ENCODE measurements at regions not wholly inside any gene's neighbourhood (a gene's known extent, or its start where the extent isn't known, plus 50 kb on each side); places are given as distances from the start of the nearest gene placed in this dataset.

DNA sequence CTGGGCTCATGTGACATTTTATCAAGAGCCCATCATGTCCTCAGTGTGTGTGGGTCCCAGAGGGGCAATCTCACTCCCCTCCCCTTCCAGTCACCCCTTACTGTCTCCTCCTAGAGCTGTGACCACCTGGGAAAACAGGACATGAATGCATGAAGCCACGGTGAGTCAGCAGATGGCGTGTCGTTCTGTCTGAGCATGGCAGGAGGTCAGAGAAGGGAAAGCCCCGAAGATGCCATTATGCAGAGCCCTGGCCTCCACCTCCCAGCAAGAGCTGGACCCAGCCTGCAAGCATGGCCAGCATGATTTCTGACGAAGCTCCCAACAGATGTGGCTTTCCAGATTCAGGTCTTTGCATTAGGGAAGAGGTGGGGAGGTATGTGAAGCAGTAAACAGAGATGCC lies 118.5 kb downstream of the TLE3 start (continued):
- no peak for TF ChIP-seq MLX (CRISPR knock-in tag; IDR thresholded peaks at IDR 0.05)
- TF ChIP-seq ZNF416 (CRISPR knock-in tag; IDR thresholded peaks at IDR 0.05): no peak
- TF ChIP-seq HMGA2 (CRISPR knock-in tag; IDR thresholded peaks at IDR 0.05): no peak
- TF ChIP-seq PRRX2 (CRISPR knock-in tag; IDR thresholded peaks at IDR 0.05): no peak

GRCh38 chr15:69979783-69980182 lies 117.9 kb downstream of the TLE3 start:
- Mint-ChIP-seq H3K4me1 (peaks cover 23% of the 10 kb centered on the region), H3K27ac (no peak overlapping the region), H3K36me3 (no peaks in the 10 kb centered on the region), H3K4me3 (no peak overlapping the region), H3K27me3 (ENCODE audit: low read depth) (no peaks in the 10 kb centered on the region), H3K9me3 (no peaks in the 10 kb centered on the region)
- ChIA-PET CTCF (interaction anchor here (0.9 to 1.5 kb wide), 2 partner anchors 11 to 35 kb away, joined by 3 to 5 read pairs; no protein-coding TSS in a partner anchor), POLR2A (no interaction called here)
- TF ChIP-seq ZNF232 (CRISPR knock-in tag; IDR thresholded peaks at IDR 0.05): no peak
- TF ChIP-seq, protein P1, sequence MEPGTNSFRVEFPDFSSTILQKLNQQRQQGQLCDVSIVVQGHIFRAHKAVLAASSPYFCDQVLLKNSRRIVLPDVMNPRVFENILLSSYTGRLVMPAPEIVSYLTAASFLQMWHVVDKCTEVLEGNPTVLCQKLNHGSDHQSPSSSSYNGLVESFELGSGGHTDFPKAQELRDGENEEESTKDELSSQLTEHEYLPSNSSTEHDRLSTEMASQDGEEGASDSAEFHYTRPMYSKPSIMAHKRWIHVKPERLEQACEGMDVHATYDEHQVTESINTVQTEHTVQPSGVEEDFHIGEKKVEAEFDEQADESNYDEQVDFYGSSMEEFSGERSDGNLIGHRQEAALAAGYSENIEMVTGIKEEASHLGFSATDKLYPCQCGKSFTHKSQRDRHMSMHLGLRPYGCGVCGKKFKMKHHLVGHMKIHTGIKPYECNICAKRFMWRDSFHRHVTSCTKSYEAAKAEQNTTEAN (CRISPR knock-in tag; IDR thresholded peaks at IDR 0.05): no peak
- no peak for TF ChIP-seq MLX (CRISPR knock-in tag; IDR thresholded peaks at IDR 0.05)
- TF ChIP-seq, protein P2, sequence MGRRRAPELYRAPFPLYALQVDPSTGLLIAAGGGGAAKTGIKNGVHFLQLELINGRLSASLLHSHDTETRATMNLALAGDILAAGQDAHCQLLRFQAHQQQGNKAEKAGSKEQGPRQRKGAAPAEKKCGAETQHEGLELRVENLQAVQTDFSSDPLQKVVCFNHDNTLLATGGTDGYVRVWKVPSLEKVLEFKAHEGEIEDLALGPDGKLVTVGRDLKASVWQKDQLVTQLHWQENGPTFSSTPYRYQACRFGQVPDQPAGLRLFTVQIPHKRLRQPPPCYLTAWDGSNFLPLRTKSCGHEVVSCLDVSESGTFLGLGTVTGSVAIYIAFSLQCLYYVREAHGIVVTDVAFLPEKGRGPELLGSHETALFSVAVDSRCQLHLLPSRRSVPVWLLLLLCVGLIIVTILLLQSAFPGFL (CRISPR knock-in tag; IDR thresholded peaks at IDR 0.05; ENCODE audit: borderline replicate concordance): no peak
- TF ChIP-seq ELF4 (CRISPR knock-in tag; IDR thresholded peaks at IDR 0.05; ENCODE audit: low read depth): no peak
- TF ChIP-seq NFE2L1 (CRISPR knock-in tag; IDR thresholded peaks at IDR 0.05): no peak
- TF ChIP-seq CTCF (IDR thresholded peaks at IDR 0.05): no peak
- TF ChIP-seq JUN (CRISPR knock-in tag; IDR thresholded peaks at IDR 0.05): no peak
- ATAC-seq: no peak
- no peak for DNase-seq (ENCODE audit: low spot score)

DNA sequence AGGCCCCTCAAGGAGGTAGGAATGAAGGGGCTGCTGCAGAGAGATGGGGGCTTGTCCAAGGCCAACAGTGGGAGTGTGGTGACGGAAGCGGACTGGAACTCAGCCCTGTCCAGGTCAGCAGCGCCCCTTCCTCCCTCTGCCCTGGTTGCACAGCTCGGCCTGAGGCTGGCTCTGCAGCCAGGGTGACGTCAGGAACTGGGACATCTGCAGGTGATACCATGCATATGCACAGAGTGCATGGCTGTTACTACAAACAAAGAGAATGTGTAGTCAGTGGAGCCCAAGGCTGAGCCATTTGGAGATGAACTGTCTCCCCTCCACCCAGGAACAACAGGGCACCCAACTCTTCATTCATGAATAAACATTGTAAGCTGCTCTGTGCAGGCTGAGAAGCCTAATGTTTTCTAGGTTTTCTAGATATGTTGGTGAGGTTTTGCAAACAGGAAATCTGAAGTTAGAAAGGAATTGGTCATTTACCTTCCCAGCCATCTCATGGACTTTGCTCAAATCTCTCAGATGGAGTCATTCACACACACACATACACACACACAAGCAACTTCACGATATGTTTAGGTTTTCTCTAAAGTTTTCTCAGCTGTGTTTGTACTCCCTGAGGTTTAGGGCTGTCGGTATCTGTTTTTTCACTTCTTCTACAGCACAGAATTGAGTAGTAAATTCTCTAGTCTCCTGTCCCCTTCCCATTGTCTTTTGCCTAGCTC lies 117.2 kb downstream of the TLE3 start:
- Mint-ChIP-seq H3K36me3 (no peaks in the 10 kb centered on the region), H3K27ac (no peak overlapping the region), H3K27me3 (ENCODE audit: low read depth) (no peaks in the 10 kb centered on the region), H3K4me3 (no peak overlapping the region), H3K9me3 (no peaks in the 10 kb centered on the region), H3K4me1 (peaks cover 23% of the 10 kb centered on the region)
- ChIA-PET CTCF (interaction anchor here (0.9 to 1.5 kb wide), 2 partner anchors 11 to 34 kb away, joined by 3 to 5 read pairs; no protein-coding TSS in a partner anchor), POLR2A (no interaction called here)
- TF ChIP-seq, protein P3, sequence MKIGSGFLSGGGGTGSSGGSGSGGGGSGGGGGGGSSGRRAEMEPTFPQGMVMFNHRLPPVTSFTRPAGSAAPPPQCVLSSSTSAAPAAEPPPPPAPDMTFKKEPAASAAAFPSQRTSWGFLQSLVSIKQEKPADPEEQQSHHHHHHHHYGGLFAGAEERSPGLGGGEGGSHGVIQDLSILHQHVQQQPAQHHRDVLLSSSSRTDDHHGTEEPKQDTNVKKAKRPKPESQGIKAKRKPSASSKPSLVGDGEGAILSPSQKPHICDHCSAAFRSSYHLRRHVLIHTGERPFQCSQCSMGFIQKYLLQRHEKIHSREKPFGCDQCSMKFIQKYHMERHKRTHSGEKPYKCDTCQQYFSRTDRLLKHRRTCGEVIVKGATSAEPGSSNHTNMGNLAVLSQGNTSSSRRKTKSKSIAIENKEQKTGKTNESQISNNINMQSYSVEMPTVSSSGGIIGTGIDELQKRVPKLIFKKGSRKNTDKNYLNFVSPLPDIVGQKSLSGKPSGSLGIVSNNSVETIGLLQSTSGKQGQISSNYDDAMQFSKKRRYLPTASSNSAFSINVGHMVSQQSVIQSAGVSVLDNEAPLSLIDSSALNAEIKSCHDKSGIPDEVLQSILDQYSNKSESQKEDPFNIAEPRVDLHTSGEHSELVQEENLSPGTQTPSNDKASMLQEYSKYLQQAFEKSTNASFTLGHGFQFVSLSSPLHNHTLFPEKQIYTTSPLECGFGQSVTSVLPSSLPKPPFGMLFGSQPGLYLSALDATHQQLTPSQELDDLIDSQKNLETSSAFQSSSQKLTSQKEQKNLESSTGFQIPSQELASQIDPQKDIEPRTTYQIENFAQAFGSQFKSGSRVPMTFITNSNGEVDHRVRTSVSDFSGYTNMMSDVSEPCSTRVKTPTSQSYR (CRISPR knock-in tag; IDR thresholded peaks at IDR 0.05): no peak
- ATAC-seq (no peak; the same call in 1 of the 2 replicates), DNase-seq (ENCODE audit: low spot score) (no peak)

All from WTC11 (cell line).